IMR-90 (cell line): ENCODE measurements at regions not wholly inside any gene's neighbourhood (a gene's known extent, or its start where the extent isn't known, plus 50 kb on each side); places are given as distances from the start of the nearest gene placed in this dataset.
A peak's percentile ranks its signal among the peaks of the same experiment; 100 is the strongest.

Experiments used
- ATAC-seq: fragments of 200-7000 bp; cut with Tn5 transposase; 2 replicates; pipeline ENCODE4 v1.9.1; 2020; ENCODE audit warnings: low read depth, mild to moderate bottlenecking, moderate library complexity
- BruUV-seq: library from RNA; stranded (reverse); fragments of 400-500 nt; replicated peaks from 2 replicates; lab custom pipeline; 2021; lab: Mats Ljungman, UMichigan
- CTCF ChIA-PET: fragments of 300-600 bp; formaldehyde crosslinking; extraction: SDS; loops from one replicate; lab custom pipeline; 2021; ENCODE audit warnings: antibody characterized with exemption; lab: Yijun Ruan, JAX
- POLR2A ChIA-PET: fragments of 300-600 bp; sonication (Branson Sonifier 250); formaldehyde crosslinking; loops from one replicate; lab custom pipeline; 2022; ENCODE audit warnings: antibody characterized with exemption; ENCODE audit not compliant: unreplicated experiment; lab: Charles Lee
- DNase-seq: peaks from one replicate; pipeline ENCODE4 v3.0.0; 2013
- H2AFZ ChIP-seq: replicated peaks from 2 replicates; pipeline ENCODE3; 2013; ENCODE audit warnings: low read length, mild to moderate bottlenecking; ENCODE audit not compliant: poor library complexity
- H2AK5ac ChIP-seq: 2 replicates; pipeline ENCODE4 v1.6.1; 2013; ENCODE audit warnings: low read depth, low read length, inconsistent platforms
- H2AK9ac ChIP-seq: replicated peaks from 2 replicates; pipeline ENCODE3; 2013; ENCODE audit warnings: mild to moderate bottlenecking, low read depth, low read length, moderate library complexity; ENCODE audit not compliant: poor library complexity
- H2BK120ac ChIP-seq: 2 replicates; pipeline ENCODE4 v1.6.1; 2013; ENCODE audit warnings: low read depth, low read length, inconsistent platforms
- H2BK15ac ChIP-seq: 3 replicates; pipeline ENCODE4 v1.6.1; 2013; ENCODE audit warnings: low read depth, low read length, inconsistent platforms
- H2BK20ac ChIP-seq: 2 replicates; pipeline ENCODE4 v1.6.1; 2013; ENCODE audit warnings: low read depth, mild to moderate bottlenecking, inconsistent platforms, low read length, moderate library complexity
- H2BK5ac ChIP-seq: 2 replicates; pipeline ENCODE4 v1.6.1; 2013; ENCODE audit warnings: mild to moderate bottlenecking, low read depth, low read length, inconsistent platforms; ENCODE audit not compliant: poor library complexity, severe bottlenecking
- H3K14ac ChIP-seq: replicated peaks from 2 replicates; pipeline ENCODE4 v1.6.1; 2013; ENCODE audit warnings: low read depth, low read length, inconsistent platforms
- H3K18ac ChIP-seq: 2 replicates; pipeline ENCODE4 v1.6.1; 2013; ENCODE audit warnings: low read depth, low read length, control low read depth
- H3K23ac ChIP-seq: 2 replicates; pipeline ENCODE4 v1.6.1; 2013; ENCODE audit warnings: low read depth, low read length, inconsistent platforms
- H3K27ac ChIP-seq: 2 replicates; pipeline ENCODE4 v1.5.1; 2013; ENCODE audit warnings: mild to moderate bottlenecking, control low read depth, low read length; ENCODE audit not compliant: insufficient read depth
- H3K27me3 ChIP-seq: 2 replicates; pipeline ENCODE4 v1.6.1; 2013; ENCODE audit warnings: low read length; ENCODE audit not compliant: control insufficient read depth, insufficient read depth
- H3K36me3 ChIP-seq: 2 replicates; pipeline ENCODE4 v1.6.1; 2013; ENCODE audit warnings: low read length, mixed read lengths; ENCODE audit not compliant: control insufficient read depth, insufficient read depth
- H3K4ac ChIP-seq: 2 replicates; pipeline ENCODE4 v1.6.1; 2013; ENCODE audit warnings: low read depth, low read length, inconsistent platforms
- H3K4me1 ChIP-seq: 2 replicates; pipeline ENCODE4 v1.6.1; 2013; ENCODE audit warnings: low read length, mixed read lengths; ENCODE audit not compliant: control insufficient read depth, insufficient read depth
- H3K4me2 ChIP-seq: 2 replicates; pipeline ENCODE4 v1.6.1; 2013; ENCODE audit warnings: low read depth, mild to moderate bottlenecking, control low read depth, low read length, moderate library complexity
- H3K4me3 ChIP-seq: 2 replicates; pipeline ENCODE4 v1.5.1; 2013; ENCODE audit warnings: low read depth, mild to moderate bottlenecking, control low read depth, low read length, moderate library complexity; ENCODE audit not compliant: insufficient read depth
- H3K56ac ChIP-seq: 2 replicates; pipeline ENCODE4 v1.6.1; 2013; ENCODE audit warnings: low read length, inconsistent platforms; ENCODE audit not compliant: insufficient read depth; ENCODE audit errors: extremely low read depth
- H3K79me1 ChIP-seq, 2 experiments: 2 replicates each; pipeline ENCODE4 v1.6.1; 2013; ENCODE audit warnings: low read length in 2 of 2, inconsistent platforms in 1 of 2, low read depth in 1 of 2
- H3K9ac ChIP-seq: 2 replicates; pipeline ENCODE4 v1.6.1; 2013; ENCODE audit warnings: low read depth, low read length, control low read depth
- H3K9me1 ChIP-seq: 2 replicates; pipeline ENCODE4 v1.6.1; 2013; ENCODE audit warnings: low read length, inconsistent platforms; ENCODE audit not compliant: insufficient read depth
- H3K9me3 ChIP-seq: 2 replicates; pipeline ENCODE4 v1.6.1; 2013; ENCODE audit warnings: low read length; ENCODE audit not compliant: control insufficient read depth, insufficient read depth
- H4K20me1 ChIP-seq: 2 replicates; pipeline ENCODE4 v1.6.1; 2013; ENCODE audit warnings: low read length, inconsistent platforms; ENCODE audit not compliant: insufficient read depth
- H4K5ac ChIP-seq: 2 replicates; pipeline ENCODE4 v1.6.1; 2013; ENCODE audit warnings: mild to moderate bottlenecking, low read depth, low read length, control low read depth
- H4K8ac ChIP-seq, 2 experiments: 2 replicates each; pipeline ENCODE4 v1.6.1; 2013; ENCODE audit warnings: low read depth in 2 of 2, low read length in 2 of 2, control low read depth in 1 of 2, inconsistent platforms in 1 of 2
- H4K91ac ChIP-seq: 2 replicates; pipeline ENCODE4 v1.6.1; 2013; ENCODE audit warnings: low read depth, low read length, inconsistent platforms; ENCODE audit not compliant: insufficient read depth
- CHD1 ChIP-seq: IDR thresholded peaks from 2 replicates; pipeline ENCODE4 v1.6.1; 2012; ENCODE audit warnings: low read depth, low read length, improper control_type of control experiment
- WGBS, 2 experiments: methylation state at CpG; one replicate each; pipeline versions ENCODE4 v1.1.5 to v1.1.7; 2013; ENCODE audit warnings: missing lambda C conversion rate in 2 of 2; ENCODE audit not compliant: insufficient read length in 1 of 2; ENCODE audit errors: extremely low coverage in 2 of 2; 5-methylcytosine and 5-hydroxymethylcytosine counted together
- dilution Hi-C: fragments of 300-500 bp; cut with HindIII; formaldehyde crosslinking; loops from one replicate; pipeline ENCODE4 v1.14.3; 2018; ENCODE audit warnings: low sequenced_read_pairs; ENCODE audit not compliant: unreplicated experiment
- in situ Hi-C: fragments of 300-500 bp; cut with MboI; formaldehyde crosslinking; loops from 3 replicates; pipeline ENCODE4 v1.14.3; 2019; ENCODE audit warnings: low sequenced_read_pairs, inconsistent platforms, mixed read lengths
- intact Hi-C: fragments of 100-400 bp; cut with micrococcal nuclease; formaldehyde crosslinking; loops from 2 replicates; pipeline ENCODE4 v1.10.0; 2022

- no TSS peak for BruUV-seq
- Histone ChIP-seq H4K91ac (peak overlapping the region; percentile 99), H3K9me3 (no peaks in the 10 kb centered on the region), H2AFZ (peak overlapping the region; percentile 90), H3K23ac (peak overlapping the region; percentile 95), H3K14ac (peak overlapping the region; percentile 93), H4K20me1 (no peaks in the 10 kb centered on the region), H2BK20ac (peak overlapping the region; percentile 99), H3K4me2 (no peak overlapping the region), H3K36me3 (peaks cover 1% of the 10 kb centered on the region; the same call in 1 of the 2 replicates), H2BK5ac (peak overlapping the region; percentile 96), H2BK15ac (peak overlapping the region; percentile 89), H3K4me3 (no peak overlapping the region), H4K8ac (peak overlapping the region; percentile 93 to 94), H3K18ac (peak overlapping the region; percentile 89), H3K9ac (peak overlapping the region; percentile 35), H3K9me1 (peaks cover 47% of the 10 kb centered on the region), H3K27me3 (no peaks in the 10 kb centered on the region), H3K27ac (peak overlapping the region; percentile 94), H3K4ac (peak overlapping the region; percentile 99), H4K5ac (peak overlapping the region; percentile 84), H3K56ac (peak overlapping the region; percentile 95), H3K4me1 (peaks cover 44% of the 10 kb centered on the region), H2AK5ac (peak overlapping the region; percentile 93), H2BK120ac (peak overlapping the region; percentile 99), H2AK9ac (peak overlapping the region; percentile 97), H3K79me1 (peaks cover 0 to 17% of the 10 kb centered on the region in 2 experiments; a peak in 2 of 4 replicates)
- CTCF ChIA-PET: no interaction called here
- dilution Hi-C loops (no loop called here), intact Hi-C loops (loop anchor here (2.0 to 5.0 kb wide), 4 partner anchors 40 to 457 kb away; partner anchors contain the start of genes SIX1, SIX4, SLC38A6 and TRMT5), in situ Hi-C loops (no loop called here)
- ATAC-seq: no peak
- TF ChIP-seq CHD1: no peak
- POLR2A ChIA-PET: interaction anchor here (0.6 kb wide), 1 partner anchor 26 kb away, joined by 3 read pairs; no protein-coding TSS in a partner anchor
- no CpG with 5 or more reads among the region's 3 CpGs for WGBS, 2 experiments
- no peak for DNase-seq
Measured at GRCh38 chr14:61104358-61104757, 123.3 kb downstream of the SLC38A6 start.
